ENCODE measurements at regions not wholly inside any gene's neighbourhood (a gene's known extent, or its start where the extent isn't known, plus 50 kb on each side); places are given as distances from the start of the nearest gene placed in this dataset.

DNA sequence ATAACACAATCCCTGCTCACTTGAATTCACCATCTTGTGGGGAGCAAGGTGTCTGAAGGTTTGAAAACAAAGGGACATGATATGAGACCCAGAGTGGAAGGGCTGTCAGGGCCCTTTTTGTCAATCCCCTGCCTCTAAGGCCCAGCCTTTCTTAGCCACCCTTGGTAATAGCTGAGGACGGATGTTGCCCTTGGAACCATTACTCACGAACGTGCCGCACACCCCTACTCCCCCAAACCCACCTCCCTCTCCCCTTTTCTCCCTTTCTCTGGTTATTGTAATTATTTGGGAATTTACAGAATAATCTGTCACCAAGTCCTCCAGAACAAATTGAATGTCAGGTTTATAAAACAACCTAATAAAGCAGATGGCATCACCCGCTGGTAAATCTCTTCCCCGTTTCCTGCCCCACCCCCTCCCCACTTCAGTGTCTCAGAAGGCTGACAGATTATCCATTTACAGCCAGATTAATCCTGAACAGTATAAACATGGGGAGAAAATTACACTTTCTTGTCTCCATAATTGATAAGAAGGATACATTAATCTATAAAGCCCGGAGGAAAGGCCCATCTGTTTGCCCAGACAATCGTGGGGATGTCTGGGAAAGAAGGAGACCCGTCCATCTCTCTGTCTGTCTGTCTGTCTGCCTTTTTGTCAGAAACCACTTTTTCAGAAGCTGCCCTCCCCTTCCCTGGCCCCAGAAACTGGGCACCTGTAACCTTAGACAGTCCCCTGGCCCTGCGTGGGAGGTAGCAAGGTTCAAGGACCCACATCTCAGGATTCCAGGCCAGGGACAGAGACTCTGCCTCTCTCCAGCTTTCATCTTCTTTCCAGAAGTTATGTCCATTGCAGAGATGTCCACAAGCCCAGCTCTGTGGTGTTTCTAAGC, 60.6 kb upstream of the CD34 start:
- no peak overlapping the region for H3K4me3 ChIP-seq
- DNase-seq: no peak
- no peaks in the 10 kb centered on the region for H3K9me3 ChIP-seq
- no peaks in the 10 kb centered on the region for H3K36me3 ChIP-seq
- H3K27me3 ChIP-seq: peaks cover 23% of the 10 kb centered on the region

DNA sequence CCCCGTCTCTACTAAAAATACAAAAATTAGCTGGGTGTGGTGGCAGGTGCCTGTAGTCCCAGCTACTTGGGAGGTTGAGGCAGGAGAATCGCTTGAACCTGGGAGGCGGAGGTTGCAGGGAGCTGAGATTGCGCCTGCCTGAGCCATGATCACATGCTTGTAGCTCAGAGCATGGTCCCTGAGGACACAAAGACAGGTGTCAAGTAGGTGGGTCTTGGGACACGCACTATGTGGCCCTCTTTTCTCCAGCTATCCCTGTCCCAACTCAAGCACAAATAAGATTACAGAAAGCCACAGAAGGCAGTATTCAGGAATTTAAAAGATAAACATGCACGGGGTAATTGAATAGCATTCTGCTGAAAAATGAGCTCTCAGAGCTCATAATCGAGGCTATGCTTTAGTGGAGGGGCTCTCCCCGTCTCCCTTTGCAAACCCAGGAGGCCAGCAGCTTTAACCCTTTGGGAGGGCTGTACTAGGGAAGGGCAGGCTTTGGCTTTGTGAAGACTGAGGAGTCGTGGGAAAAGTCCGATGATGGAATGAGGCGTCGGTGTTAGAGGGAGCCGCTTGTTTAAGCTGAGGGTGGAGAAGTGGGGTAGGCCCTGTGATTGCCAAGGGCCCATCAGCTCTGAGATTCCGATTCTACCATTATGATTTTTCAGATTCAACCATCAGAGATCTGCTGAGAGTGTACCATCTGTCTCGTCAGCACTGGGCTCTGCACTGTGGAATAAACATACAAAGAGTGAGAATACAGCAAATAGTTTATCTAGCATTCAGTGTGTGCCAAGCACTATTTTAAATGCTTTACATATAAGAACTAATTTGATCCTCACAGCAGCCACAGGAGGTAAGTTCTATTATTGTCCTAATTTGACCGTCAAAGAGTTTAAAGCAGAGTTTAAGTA, 59.7 kb upstream of the CD34 start:
- Histone ChIP-seq H3K36me3 (no peaks in the 10 kb centered on the region), H3K27me3 (peaks cover 13% of the 10 kb centered on the region), H3K9me3 (no peaks in the 10 kb centered on the region), H3K4me3 (no peak overlapping the region)
- DNase-seq: no peak

DNA sequence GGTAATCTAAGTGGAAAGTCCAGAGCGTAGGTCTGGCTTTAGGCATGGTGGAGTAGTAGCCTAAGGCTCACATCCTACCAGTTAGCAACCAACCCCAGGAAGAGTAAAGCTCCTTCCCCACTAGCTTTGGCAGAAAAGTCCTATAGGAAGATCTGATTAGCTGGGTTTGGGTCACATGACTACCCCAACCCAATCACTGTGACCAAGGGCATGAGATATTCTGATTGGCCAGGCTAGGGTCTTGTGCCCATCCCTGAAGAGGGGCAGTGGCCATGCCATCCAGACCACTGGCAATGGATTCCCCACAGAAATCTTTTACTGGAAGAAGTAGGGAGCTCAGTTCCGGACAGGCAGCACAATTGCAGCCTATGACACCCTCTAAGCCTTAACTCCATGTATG, 58.6 kb upstream of the CD34 start:
- no peak for DNase-seq
- peaks cover 7% of the 10 kb centered on the region for H3K27me3 ChIP-seq
- no peak overlapping the region for H3K4me3 ChIP-seq
- H3K9me3 ChIP-seq: no peaks in the 10 kb centered on the region
- H3K36me3 ChIP-seq: no peaks in the 10 kb centered on the region

- no peak overlapping the region for H3K4me3 ChIP-seq
- no peaks in the 10 kb centered on the region for H3K36me3 ChIP-seq
- H3K9me3 ChIP-seq: no peaks in the 10 kb centered on the region
- peaks cover 3% of the 10 kb centered on the region for H3K27me3 ChIP-seq
- no peak for DNase-seq
Observed at GRCh38 chr1:207968521-207969009, 57.6 kb upstream of the CD34 start.

DNA sequence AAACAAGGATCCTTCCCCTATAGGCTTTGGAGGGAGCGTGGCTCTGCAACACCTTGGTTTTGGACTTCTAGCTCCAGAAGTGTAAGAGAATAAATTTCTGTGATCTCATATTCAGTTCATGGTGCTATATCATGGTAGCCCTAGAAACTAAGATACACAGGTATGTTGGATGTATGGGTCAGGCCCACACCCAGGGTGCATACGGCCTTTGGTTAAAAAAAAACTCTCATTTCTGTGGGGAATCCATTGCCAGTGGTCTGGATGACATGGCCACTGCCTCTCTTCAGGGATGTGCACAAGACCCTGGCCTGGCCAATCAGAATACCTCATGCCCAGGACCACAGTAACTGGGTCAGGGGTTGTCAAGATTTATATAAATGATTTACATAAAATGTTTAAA, 56.8 kb upstream of the CD34 start:
- Histone ChIP-seq H3K27me3 (no peaks in the 10 kb centered on the region), H3K4me3 (no peak overlapping the region), H3K9me3 (no peaks in the 10 kb centered on the region), H3K36me3 (no peaks in the 10 kb centered on the region)
- no peak for DNase-seq

GRCh38 chr1:207966521-207966920, 55.6 kb upstream of the CD34 start:
- Histone ChIP-seq H3K9me3 (no peaks in the 10 kb centered on the region), H3K4me3 (no peak overlapping the region), H3K27me3 (no peaks in the 10 kb centered on the region), H3K36me3 (no peaks in the 10 kb centered on the region)
- no peak for DNase-seq

GRCh38 chr1:207965392-207966387, 54.8 kb upstream of the CD34 start:
- no peaks in the 10 kb centered on the region for H3K27me3 ChIP-seq
- H3K4me3 ChIP-seq: no peak overlapping the region
- no peaks in the 10 kb centered on the region for H3K9me3 ChIP-seq
- no peak for DNase-seq
- no peaks in the 10 kb centered on the region for H3K36me3 ChIP-seq

DNA sequence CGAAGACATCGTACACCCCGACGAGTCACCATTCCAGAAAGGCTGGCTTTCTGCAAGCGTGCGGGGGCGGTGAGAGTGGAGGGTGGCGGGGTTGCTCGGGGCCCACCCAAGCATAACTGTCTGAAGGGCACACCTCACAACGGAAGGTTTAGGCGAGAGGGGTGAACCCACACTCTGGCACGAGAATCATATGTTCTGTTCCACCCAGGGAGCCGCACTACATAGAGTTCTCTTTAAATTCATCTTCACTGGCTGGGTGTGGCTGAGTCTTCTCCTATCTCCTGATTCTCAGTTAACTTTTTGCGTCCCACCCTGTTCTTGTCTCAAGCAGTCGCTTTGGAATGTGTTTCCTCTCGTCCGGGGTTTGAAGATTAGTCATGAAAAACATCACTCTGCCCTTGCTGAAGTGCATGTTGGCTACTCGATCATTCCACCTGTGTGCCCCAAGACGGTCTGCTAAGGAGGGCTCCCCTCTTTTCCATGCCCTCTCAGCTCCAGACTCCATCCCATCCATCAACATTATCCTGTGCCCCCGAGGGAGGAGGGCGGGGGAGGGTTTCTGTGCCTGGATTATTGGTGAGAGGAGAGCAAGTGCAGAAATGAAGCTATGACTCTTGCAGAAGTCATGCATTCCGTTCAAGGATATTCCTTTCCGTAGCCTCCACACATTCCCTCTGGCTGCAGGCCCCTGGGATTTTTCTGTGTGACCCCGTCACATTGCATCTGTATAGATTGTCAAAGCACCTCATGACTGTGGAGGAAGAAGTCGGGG, 53.5 kb upstream of the CD34 start:
- peak overlapping the region; percentile 51; the same call in 1 of the 2 replicates for H3K4me3 ChIP-seq

GRCh38 chr1:207963427-207964194, 52.7 kb upstream of the CD34 start:
- DNase-seq: peak; percentile 85
- H3K27me3 ChIP-seq: no peaks in the 10 kb centered on the region
- H3K4me3 ChIP-seq: peak overlapping the region; percentile 51
- H3K36me3 ChIP-seq: no peaks in the 10 kb centered on the region
- no peaks in the 10 kb centered on the region for H3K9me3 ChIP-seq

More for the DNA sequence above, 53.5 kb upstream of the CD34 start:
- no peaks in the 10 kb centered on the region for H3K27me3 ChIP-seq
- H3K9me3 ChIP-seq: no peaks in the 10 kb centered on the region
- H3K36me3 ChIP-seq: no peaks in the 10 kb centered on the region
- DNase-seq: no peak

DNA sequence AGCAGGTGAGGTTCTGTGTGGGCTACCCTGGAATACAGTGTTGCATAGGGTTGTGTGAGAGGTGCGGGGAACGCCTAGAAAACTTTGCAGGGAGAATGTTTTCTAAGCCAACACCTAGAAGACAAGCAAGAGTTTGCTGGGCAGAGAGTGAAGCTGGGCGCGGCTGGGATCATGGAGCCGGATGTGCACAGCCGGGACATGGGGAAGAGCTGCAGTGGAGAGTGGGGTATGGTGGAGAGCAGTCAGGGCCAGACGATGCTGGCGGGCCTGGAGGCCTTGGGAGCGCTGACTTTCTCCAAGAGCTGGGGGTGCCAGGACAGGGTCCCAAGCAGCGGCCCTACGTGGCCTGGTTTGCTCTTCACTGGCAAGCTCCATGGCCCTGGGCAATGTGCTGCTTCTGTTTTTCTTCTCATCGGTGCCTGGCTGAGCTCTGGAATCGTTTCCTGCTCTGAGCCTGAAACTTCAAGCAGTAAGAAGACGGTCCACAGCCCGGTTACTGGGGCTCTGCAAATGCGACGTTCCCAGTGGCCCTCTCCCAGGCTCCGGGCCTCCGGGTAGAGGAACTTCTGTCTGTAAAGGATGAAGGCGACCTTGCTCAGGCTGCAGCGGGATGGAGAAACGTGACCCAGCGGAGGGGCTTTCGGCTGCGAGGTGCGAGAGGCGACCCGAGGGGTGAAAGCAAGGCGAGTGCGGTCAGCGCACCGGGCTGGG, 51.9 kb upstream of the CD34 start:
- Histone ChIP-seq H3K9me3 (no peaks in the 10 kb centered on the region), H3K4me3 (peak overlapping the region; percentile 51), H3K36me3 (no peaks in the 10 kb centered on the region), H3K27me3 (no peaks in the 10 kb centered on the region)
- DNase-seq: no peak

Data from MG63 (cell line).